ENCODE measurements at regions not wholly inside any gene's neighbourhood (a gene's known extent, or its start where the extent isn't known, plus 50 kb on each side); places are given as distances from the start of the nearest gene placed in this dataset.
"Not testable (repeated sequence)": the region's sequence is repeated elsewhere in the genome, so short reads cannot be mapped to it uniquely, and the experiment has no call there.

DNA sequence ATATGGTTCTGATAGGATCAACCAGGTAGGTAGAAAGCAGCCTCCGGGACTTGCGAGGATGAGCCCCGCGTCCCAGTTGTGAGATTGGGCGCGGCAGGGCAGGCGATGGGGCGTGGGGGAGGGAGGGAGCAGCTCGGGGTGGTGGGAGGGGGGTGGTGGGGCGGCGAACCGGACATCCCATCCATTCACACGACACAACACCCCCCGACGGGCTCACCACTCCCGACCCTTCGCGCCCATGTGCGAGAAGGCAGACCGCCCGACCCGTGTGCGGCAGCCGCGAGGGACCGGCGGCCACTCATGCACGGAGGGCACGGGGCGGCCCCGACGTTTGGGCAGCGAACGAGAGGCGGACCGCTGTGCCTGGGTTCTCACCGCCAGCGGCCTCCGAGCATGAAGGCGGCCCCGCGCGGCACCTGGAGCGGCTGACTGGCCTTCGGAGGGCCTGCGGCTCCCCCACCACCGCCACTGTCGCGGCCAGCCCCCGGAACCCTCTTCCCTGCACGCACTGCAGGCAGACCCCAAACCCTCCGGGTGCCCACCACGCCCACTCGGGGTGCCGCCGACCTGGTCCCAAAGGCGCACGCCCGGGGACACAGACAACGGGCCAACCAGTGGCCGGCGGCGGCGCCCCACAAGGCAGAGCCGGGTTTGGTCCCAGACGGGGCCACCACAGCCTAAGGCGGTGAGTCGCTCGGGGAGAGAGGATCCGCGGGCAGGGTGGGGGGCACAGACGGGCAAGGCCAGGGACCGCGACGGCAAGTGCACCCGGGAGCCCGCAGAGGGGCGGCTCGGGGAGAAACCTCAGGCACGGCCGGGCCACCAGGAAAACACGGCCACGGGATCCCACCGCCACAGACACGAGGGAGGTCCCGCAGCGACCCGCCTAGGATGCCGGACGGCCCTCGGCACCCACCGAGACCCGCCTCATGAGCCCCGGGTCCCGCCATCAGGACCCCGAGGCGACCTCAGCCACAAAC, 769.2 kb upstream of the DEFB115 start:
- no peak for DNase-seq
- 36 to 54% (median 48%) methylated on average over 53 to 97 of the region's 97 CpGs for whole genome bisulfite sequencing, 3 donors
- ATAC-seq, result no peak
- no peaks in the 10 kb centered on the region for H3K4me1 ChIP-seq
- H3K27me3 ChIP-seq (ENCODE audit: insufficient read depth in 3 of 3, low read length in 2 of 3), result peaks cover 0 to 6% (median 0%) of the 10 kb centered on the region in 3 donors
- TF ChIP-seq, protein P1, sequence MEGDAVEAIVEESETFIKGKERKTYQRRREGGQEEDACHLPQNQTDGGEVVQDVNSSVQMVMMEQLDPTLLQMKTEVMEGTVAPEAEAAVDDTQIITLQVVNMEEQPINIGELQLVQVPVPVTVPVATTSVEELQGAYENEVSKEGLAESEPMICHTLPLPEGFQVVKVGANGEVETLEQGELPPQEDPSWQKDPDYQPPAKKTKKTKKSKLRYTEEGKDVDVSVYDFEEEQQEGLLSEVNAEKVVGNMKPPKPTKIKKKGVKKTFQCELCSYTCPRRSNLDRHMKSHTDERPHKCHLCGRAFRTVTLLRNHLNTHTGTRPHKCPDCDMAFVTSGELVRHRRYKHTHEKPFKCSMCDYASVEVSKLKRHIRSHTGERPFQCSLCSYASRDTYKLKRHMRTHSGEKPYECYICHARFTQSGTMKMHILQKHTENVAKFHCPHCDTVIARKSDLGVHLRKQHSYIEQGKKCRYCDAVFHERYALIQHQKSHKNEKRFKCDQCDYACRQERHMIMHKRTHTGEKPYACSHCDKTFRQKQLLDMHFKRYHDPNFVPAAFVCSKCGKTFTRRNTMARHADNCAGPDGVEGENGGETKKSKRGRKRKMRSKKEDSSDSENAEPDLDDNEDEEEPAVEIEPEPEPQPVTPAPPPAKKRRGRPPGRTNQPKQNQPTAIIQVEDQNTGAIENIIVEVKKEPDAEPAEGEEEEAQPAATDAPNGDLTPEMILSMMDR (IDR thresholded peaks at IDR 0.05), result no peak
- H3K9me3 ChIP-seq, result no peaks in the 10 kb centered on the region
- H3K4me3 ChIP-seq, result no peak overlapping the region
- intact Hi-C loops (cut with DNase I), result no loop called here
- no peak overlapping the region for H3K27ac ChIP-seq
- no peaks in the 10 kb centered on the region for H3K36me3 ChIP-seq (ENCODE audit: insufficient read depth in 1 of 2, low read depth in 1 of 2)

DNA sequence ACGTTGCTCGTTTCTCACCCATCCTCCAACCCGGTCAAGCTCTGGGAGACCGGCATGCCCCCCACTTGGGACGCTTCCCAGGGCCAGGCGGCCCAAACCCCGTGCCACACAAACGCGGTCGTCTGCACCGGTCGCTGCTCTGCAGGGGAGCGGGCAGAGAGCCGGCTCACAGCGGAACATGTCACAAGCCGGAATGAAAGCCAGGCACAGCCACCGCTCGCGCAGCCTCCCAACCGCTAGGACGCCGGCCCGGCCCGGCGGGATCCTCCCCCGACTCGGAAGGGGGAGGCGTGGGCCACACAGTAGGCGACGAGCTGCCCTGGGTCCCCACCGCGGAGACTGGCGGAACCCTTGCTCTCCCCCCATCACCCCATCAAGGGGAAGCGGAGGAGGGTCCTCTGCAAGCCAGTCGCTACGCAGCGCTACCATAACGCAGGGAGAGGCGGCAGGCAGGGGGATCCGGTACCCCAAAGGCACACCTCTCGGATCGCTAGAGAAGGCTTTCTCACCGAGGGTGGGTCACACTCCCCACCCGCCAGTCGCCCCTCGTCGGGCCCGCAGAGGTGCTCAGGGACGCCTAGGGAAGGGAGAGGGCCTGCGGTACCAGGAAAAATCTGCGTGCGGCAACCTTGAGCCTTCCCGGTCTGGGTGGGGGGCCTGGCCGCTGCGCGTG, 768.4 kb upstream of the DEFB115 start:
- no peak overlapping the region for H3K27ac ChIP-seq
- H3K9me3 ChIP-seq, result no peaks in the 10 kb centered on the region
- ATAC-seq, result no peak
- H3K4me1 ChIP-seq, result no peaks in the 10 kb centered on the region
- DNase-seq, result no peak
- H3K4me3 ChIP-seq, result no peak overlapping the region
- peaks cover 0 to 6% (median 0%) of the 10 kb centered on the region in 3 donors for H3K27me3 ChIP-seq (ENCODE audit: insufficient read depth in 3 of 3, low read length in 2 of 3)
- TF ChIP-seq, protein P1 (IDR thresholded peaks at IDR 0.05), result no peak
- no peaks in the 10 kb centered on the region for H3K36me3 ChIP-seq (ENCODE audit: insufficient read depth in 1 of 2, low read depth in 1 of 2)
- WGBS, 3 donors, result 8 to 38% (median 30%) methylated on average over 48 to 56 of the region's 56 CpGs
- intact Hi-C loops (cut with DNase I), result no loop called here

DNA sequence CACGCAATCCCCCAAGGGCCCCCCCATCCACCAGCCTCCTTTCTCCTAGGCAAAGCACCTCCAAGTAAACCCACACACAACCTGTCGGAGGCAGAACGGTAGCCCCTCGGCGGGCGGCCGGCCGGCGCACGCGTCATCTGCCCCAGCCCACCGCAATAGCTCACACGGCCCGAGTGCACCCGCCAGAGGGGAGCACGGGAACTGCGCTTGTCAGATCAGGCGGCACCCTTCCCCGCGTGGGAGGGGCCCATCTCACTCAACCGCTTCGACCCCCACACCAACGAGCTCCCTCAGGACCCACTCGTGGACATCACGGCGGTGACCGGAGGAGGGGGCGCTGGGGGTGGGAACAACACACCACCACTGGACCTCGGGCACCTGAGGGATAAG, 767.9 kb upstream of the DEFB115 start:
- DNase-seq (no peak), ATAC-seq (no peak)
- TF ChIP-seq, protein P1 (IDR thresholded peaks at IDR 0.05), result no peak
- Histone ChIP-seq H3K36me3 (ENCODE audit: insufficient read depth in 1 of 2, low read depth in 1 of 2) (no peaks in the 10 kb centered on the region), H3K27me3 (ENCODE audit: insufficient read depth in 3 of 3, low read length in 2 of 3) (peaks cover 0 to 6% (median 0%) of the 10 kb centered on the region in 3 donors), H3K27ac (no peak overlapping the region), H3K9me3 (no peaks in the 10 kb centered on the region), H3K4me1 (no peaks in the 10 kb centered on the region), H3K4me3 (no peak overlapping the region)
- intact Hi-C loops (cut with DNase I), result no loop called here
- WGBS, 3 donors, result 36 to 59% (median 59%) methylated on average over 27 to 29 of the region's 29 CpGs

DNA sequence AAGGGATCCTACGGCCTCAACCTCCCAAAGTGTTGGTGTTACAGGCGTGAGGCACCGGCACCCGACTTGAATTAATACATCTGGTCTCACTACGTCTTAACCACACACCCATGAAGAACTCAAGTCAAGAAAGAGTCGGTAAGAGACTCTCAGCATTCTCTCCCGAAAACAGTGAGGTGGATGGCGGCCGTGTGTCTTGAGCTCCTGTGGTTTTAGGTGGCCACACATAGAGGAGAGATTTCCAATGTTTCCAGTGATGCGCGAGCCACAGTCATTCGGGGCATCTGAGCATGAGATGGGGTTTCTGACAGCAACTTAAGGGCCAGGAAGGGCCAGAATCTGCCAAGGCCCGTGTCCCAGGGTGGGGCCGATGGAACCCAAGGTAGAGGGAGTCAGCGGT, 766.4 kb upstream of the DEFB115 start:
- no peaks in the 10 kb centered on the region for H3K4me1 ChIP-seq
- 88 to 91% (median 90%) methylated on average over 15 of the region's 15 CpGs for WGBS, 3 donors
- ATAC-seq, result no peak
- no peaks in the 10 kb centered on the region for H3K36me3 ChIP-seq (ENCODE audit: insufficient read depth in 1 of 2, low read depth in 1 of 2)
- intact Hi-C loops (cut with DNase I), result no loop called here
- no peaks in the 10 kb centered on the region for H3K9me3 ChIP-seq
- H3K27ac ChIP-seq, result no peak overlapping the region
- no peak overlapping the region for H3K4me3 ChIP-seq
- no peak for DNase-seq
- H3K27me3 ChIP-seq (ENCODE audit: insufficient read depth in 3 of 3, low read length in 2 of 3), result peaks cover 0 to 6% (median 0%) of the 10 kb centered on the region in 3 donors
- TF ChIP-seq, protein P1 (IDR thresholded peaks at IDR 0.05), result no peak

DNA sequence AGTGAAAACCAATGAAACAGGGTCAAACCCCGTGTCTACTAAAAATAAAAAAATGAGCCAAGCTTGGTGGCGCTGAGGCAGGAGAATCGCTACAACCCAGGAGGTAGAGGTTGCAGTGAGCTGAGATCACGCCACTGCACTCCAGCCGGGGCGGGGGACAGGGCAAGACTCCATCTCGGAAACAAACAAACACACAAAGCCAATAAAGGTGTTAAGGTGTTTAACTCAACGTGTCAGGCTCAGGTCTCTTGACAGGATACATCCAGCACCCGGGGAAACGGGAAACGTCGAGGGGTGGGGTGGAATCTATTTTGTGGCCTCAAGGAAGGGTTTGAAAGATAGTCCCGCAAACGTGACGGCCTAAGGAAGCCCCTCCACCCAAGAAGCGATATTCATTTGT, 760.8 kb upstream of the DEFB115 start:
- H3K27me3 ChIP-seq (ENCODE audit: insufficient read depth in 3 of 3, low read length in 2 of 3); H3K27ac ChIP-seq; H3K4me1 ChIP-seq; intact Hi-C loops (cut with DNase I); H3K4me3 ChIP-seq; ATAC-seq; H3K9me3 ChIP-seq; H3K36me3 ChIP-seq (ENCODE audit: insufficient read depth in 1 of 2, low read depth in 1 of 2); DNase-seq: not testable (repeated sequence)
- WGBS, 3 donors, result 82 to 86% (median 84%) methylated on average over 13 to 16 of the region's 16 CpGs

DNA sequence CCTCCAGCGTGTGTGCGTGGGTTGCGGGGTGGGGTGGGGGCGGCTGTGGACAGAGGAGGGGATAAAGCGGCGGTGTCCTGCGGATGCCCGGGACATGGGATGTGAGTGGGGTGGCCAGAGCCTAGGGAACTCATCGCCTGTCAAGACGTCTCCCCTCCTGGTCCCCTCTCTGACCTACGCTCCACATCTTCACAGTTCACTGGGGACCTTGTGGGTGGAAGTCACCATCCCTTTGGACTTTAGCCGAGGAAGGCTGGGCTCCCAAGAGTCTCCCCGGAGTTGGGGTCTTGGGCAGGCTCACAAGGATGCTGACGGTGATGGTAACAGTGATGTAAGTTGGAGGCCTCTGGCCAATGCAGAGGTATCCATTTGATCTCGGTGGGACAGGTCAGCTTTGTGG, 760.3 kb upstream of the DEFB115 start:
- WGBS, 3 donors, result 90 to 94% (median 90%) methylated on average over 14 to 15 of the region's 15 CpGs
- DNase-seq; intact Hi-C loops (cut with DNase I); H3K4me1 ChIP-seq; H3K27ac ChIP-seq; ATAC-seq; H3K27me3 ChIP-seq (ENCODE audit: insufficient read depth in 3 of 3, low read length in 2 of 3); H3K4me3 ChIP-seq; H3K36me3 ChIP-seq (ENCODE audit: insufficient read depth in 1 of 2, low read depth in 1 of 2); H3K9me3 ChIP-seq: not testable (repeated sequence)
